LNCAP (cell line): ENCODE measurements at regions not wholly inside any gene's neighbourhood (a gene's known extent, or its start where the extent isn't known, plus 50 kb on each side); places are given as distances from the start of the nearest gene placed in this dataset.

Experiments used
- TF ChIP-seq, protein P1 (sequence below): fragments of 450-650 bp; IDR thresholded peaks from 2 replicates; pipeline ENCODE4 v1.5.1; 2017; ENCODE audit warnings: mild to moderate bottlenecking

DNA sequence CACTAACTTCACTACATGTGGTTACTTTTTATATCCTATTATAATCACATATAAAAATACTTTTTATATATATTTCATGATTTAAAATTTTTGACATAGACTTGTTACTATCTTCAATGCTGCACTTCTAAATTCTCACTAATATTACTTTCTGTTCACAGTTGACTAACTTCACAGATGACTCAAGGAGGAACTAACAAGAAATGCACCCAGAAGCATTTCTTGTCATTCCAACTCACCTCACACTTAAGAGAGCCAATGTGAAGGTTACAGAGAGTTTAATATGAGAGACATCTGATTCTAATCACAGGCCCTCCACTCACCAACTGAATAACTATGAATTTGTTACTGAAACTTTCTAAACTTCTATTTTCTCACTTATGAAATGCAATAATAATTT is 399.8 kb upstream of the SLC8A1 start:
- TF ChIP-seq, protein P1, sequence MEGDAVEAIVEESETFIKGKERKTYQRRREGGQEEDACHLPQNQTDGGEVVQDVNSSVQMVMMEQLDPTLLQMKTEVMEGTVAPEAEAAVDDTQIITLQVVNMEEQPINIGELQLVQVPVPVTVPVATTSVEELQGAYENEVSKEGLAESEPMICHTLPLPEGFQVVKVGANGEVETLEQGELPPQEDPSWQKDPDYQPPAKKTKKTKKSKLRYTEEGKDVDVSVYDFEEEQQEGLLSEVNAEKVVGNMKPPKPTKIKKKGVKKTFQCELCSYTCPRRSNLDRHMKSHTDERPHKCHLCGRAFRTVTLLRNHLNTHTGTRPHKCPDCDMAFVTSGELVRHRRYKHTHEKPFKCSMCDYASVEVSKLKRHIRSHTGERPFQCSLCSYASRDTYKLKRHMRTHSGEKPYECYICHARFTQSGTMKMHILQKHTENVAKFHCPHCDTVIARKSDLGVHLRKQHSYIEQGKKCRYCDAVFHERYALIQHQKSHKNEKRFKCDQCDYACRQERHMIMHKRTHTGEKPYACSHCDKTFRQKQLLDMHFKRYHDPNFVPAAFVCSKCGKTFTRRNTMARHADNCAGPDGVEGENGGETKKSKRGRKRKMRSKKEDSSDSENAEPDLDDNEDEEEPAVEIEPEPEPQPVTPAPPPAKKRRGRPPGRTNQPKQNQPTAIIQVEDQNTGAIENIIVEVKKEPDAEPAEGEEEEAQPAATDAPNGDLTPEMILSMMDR, result no peak

DNA sequence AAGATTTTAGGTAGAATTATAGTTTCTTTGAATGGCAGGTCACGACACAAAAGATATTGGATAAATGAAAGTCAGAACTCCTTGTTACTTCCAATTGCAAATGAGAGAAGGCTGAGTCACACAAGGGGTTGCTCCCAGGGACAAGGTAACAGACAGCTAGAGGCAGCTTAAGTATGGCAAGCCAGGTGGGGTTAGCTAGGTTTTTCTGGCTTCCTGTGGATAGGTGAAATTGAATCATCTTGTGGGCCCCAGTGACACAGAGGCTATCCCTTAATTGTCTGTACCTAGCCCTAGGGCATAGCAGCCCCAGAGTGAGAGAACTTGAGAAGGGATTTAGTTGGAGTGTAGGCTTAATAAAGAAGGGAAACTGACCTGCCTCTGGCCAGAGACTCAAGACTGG is 407.7 kb upstream of the SLC8A1 start:
- TF ChIP-seq, protein P1, result no peak

DNA sequence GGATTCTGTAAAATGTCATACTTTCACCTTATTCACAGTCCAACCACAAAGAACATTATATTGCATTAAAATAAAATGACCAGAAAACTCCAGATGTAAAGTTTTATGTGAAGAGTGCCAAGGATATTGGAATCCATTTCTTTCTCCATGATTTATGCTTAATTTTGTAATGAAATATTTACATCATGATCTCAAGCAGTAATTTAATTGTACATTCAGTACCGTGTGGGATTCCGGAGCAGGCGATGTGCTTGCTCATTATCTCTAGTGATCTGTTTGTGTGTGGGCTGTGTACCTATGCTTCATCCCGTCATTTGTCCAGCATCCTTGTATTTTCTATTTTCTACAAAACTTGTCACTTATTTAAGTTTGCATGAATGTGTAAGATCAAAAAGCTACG is 415.9 kb upstream of the SLC8A1 start:
- TF ChIP-seq, protein P1, result no peak

GRCh38 chr2:40872580-40872979 is 420.7 kb upstream of the SLC8A1 start:
- TF ChIP-seq, protein P1, result no peak

DNA sequence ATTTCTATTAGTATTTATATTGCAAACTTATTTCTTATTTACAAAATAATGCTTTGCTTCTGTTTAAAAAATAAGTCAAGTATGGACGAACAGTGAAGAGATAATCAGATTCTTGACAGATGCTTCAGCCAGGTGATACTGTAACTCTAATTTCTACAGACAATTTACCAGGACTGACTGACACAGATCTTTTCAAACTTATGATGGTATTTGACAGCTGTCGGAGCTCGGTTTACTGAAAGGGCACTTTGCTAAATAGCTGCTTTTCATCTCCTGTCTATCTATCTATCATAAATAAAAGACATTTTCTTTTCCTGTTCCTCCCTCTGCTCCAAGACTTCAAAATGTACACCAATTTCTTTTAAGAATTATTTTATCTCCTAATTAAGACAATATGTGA is 422.5 kb upstream of the SLC8A1 start:
- TF ChIP-seq, protein P1, result no peak

- TF ChIP-seq, protein P1, result no peak
These were observed 425.9 kb upstream of the SLC8A1 start for GRCh38 chr2:40877734-40878288.

DNA sequence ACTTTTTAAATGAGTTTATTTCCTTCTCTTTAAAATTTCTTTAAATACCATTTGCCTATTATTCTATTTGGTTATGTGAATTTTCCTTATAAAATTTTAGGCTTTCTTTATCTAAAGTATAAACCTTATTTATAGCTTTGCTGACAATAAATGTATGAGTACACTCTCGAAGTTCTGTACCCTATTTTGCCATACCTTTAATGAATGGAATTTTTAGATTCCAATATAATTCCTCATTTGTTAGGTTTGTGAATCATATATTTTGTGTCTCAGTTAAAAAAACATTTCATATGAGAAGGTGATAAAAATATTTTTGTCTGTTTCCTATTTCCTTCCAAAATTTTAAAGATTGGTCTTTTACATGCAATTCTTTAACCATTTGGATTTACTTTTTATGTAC is 427.4 kb upstream of the SLC8A1 start:
- TF ChIP-seq, protein P1, result no peak

DNA sequence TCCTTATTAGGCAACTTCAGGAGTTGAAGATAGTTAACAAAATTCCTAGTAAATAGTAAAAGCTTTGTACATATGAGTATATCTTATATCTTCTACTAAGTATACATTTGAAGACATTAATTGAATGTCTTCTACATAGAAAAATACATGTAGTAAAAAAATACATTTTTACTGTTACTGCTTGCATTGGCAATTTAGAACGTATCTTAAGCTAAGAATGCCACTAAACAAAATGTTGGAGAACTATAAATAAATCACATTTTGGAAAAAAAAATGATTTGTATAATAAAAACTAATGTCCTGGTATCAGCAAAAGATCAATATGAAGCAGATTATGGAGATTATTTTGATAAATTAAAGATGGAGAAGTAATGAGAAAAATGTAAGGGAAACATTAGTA is 434.2 kb upstream of the SLC8A1 start:
- TF ChIP-seq, protein P1, result no peak
